ENCODE measurements at regions not wholly inside any gene's neighbourhood (a gene's known extent, or its start where the extent isn't known, plus 50 kb on each side); places are given as distances from the start of the nearest gene placed in this dataset.
"Not testable (repeated sequence)": the region's sequence is repeated elsewhere in the genome, so short reads cannot be mapped to it uniquely, and the experiment has no call there.

- peaks cover 1% of the 10 kb centered on the region for H3K36me3 Mint-ChIP-seq (ENCODE audit: insufficient read depth)
- no peak for DNase-seq (ENCODE audit: low spot score, unreplicated experiment)
- no peaks in the 10 kb centered on the region for H3K4me1 Mint-ChIP-seq (ENCODE audit: low read depth)
- H3K27me3 Mint-ChIP-seq, result peaks cover 27% of the 10 kb centered on the region
- H3K4me3 Mint-ChIP-seq (ENCODE audit: low read depth), result no peak overlapping the region
- no peaks in the 10 kb centered on the region for H3K9me3 Mint-ChIP-seq (ENCODE audit: low read depth)
- TF ChIP-seq CTCF (IDR thresholded peaks at IDR 0.05; ENCODE audit: unreplicated experiment), result no peak
- no peak overlapping the region for H3K27ac Mint-ChIP-seq
Observed at GRCh38 chr11:16596231-16596630, 142.2 kb upstream of the C11orf58 start.

GRCh38 chr11:16591157-16591556 is 147.3 kb upstream of the C11orf58 start:
- Mint-ChIP-seq H3K36me3 (ENCODE audit: insufficient read depth) (peaks cover 1% of the 10 kb centered on the region), H3K4me1 (ENCODE audit: low read depth) (no peaks in the 10 kb centered on the region), H3K27me3 (no peaks in the 10 kb centered on the region), H3K4me3 (ENCODE audit: low read depth) (no peak overlapping the region), H3K9me3 (ENCODE audit: low read depth) (no peaks in the 10 kb centered on the region), H3K27ac (no peak overlapping the region)
- no peak for DNase-seq (ENCODE audit: low spot score, unreplicated experiment)
- TF ChIP-seq CTCF (IDR thresholded peaks at IDR 0.05; ENCODE audit: unreplicated experiment), result no peak

- TF ChIP-seq CTCF (IDR thresholded peaks at IDR 0.05; ENCODE audit: unreplicated experiment), result no peak
- Mint-ChIP-seq H3K9me3 (ENCODE audit: low read depth) (no peaks in the 10 kb centered on the region), H3K27me3 (no peaks in the 10 kb centered on the region), H3K36me3 (ENCODE audit: insufficient read depth) (no peaks in the 10 kb centered on the region), H3K27ac (no peak overlapping the region), H3K4me3 (ENCODE audit: low read depth) (no peak overlapping the region), H3K4me1 (ENCODE audit: low read depth) (no peaks in the 10 kb centered on the region)
- DNase-seq (ENCODE audit: low spot score, unreplicated experiment), result no peak
Observed at GRCh38 chr11:16587670-16588069, 150.8 kb upstream of the C11orf58 start.

GRCh38 chr11:16584569-16584968 is 153.9 kb upstream of the C11orf58 start:
- no peak for TF ChIP-seq CTCF (IDR thresholded peaks at IDR 0.05; ENCODE audit: unreplicated experiment)

GRCh38 chr11:16581078-16581477 is 157.4 kb upstream of the C11orf58 start:
- not testable (repeated sequence) for H3K27ac Mint-ChIP-seq; DNase-seq (ENCODE audit: low spot score, unreplicated experiment); H3K4me1 Mint-ChIP-seq (ENCODE audit: low read depth); H3K36me3 Mint-ChIP-seq (ENCODE audit: insufficient read depth); H3K27me3 Mint-ChIP-seq; H3K4me3 Mint-ChIP-seq (ENCODE audit: low read depth); H3K9me3 Mint-ChIP-seq (ENCODE audit: low read depth)

More at GRCh38 chr11:16584569-16584968, 153.9 kb upstream of the C11orf58 start:
- Mint-ChIP-seq H3K27ac (no peak overlapping the region), H3K4me3 (ENCODE audit: low read depth) (no peak overlapping the region), H3K36me3 (ENCODE audit: insufficient read depth) (no peaks in the 10 kb centered on the region), H3K27me3 (no peaks in the 10 kb centered on the region), H3K9me3 (ENCODE audit: low read depth) (no peaks in the 10 kb centered on the region), H3K4me1 (ENCODE audit: low read depth) (no peaks in the 10 kb centered on the region)
- DNase-seq (ENCODE audit: low spot score, unreplicated experiment), result no peak

- H3K4me3 Mint-ChIP-seq (ENCODE audit: low read depth), result no peak overlapping the region
- no peak overlapping the region for H3K27ac Mint-ChIP-seq
- no peaks in the 10 kb centered on the region for H3K36me3 Mint-ChIP-seq (ENCODE audit: insufficient read depth)
- peaks cover 7% of the 10 kb centered on the region for H3K9me3 Mint-ChIP-seq (ENCODE audit: low read depth)
- H3K4me1 Mint-ChIP-seq (ENCODE audit: low read depth), result peaks cover 4% of the 10 kb centered on the region
- TF ChIP-seq CTCF (IDR thresholded peaks at IDR 0.05; ENCODE audit: unreplicated experiment), result no peak
- no peak for DNase-seq (ENCODE audit: low spot score, unreplicated experiment)
- no peaks in the 10 kb centered on the region for H3K27me3 Mint-ChIP-seq
Observed at GRCh38 chr11:16577490-16577889, 161.0 kb upstream of the C11orf58 start.

GRCh38 chr11:16574889-16575288 is 163.6 kb upstream of the C11orf58 start:
- H3K36me3 Mint-ChIP-seq (ENCODE audit: insufficient read depth); H3K27ac Mint-ChIP-seq; H3K4me1 Mint-ChIP-seq (ENCODE audit: low read depth); H3K9me3 Mint-ChIP-seq (ENCODE audit: low read depth); DNase-seq (ENCODE audit: low spot score, unreplicated experiment); H3K4me3 Mint-ChIP-seq (ENCODE audit: low read depth); H3K27me3 Mint-ChIP-seq: not testable (repeated sequence)

All from progenitor cell of endocrine pancreas (in vitro differentiated cells).